ENCODE measurements at regions not wholly inside any gene's neighbourhood (a gene's known extent, or its start where the extent isn't known, plus 50 kb on each side); places are given as distances from the start of the nearest gene placed in this dataset.
"Not testable (repeated sequence)": the region's sequence is repeated elsewhere in the genome, so short reads cannot be mapped to it uniquely, and the experiment has no call there.

GRCh38 chr16:35793601-35794000 lies 2334.2 kb downstream of the TP53TG3F start:
- DNase-seq (ENCODE audit: low spot score) (no peak), ATAC-seq (ENCODE audit: insufficient number of reproducible peaks, low FRiP score, low read depth) (no peak)
- Histone ChIP-seq H3K4me1 (ENCODE audit: control insufficient read depth in 1 of 2, low read depth in 2 of 2) (no peaks in the 10 kb centered on the region), H3K36me3 (no peaks in the 10 kb centered on the region), H3K4me3 (no peak overlapping the region), H3K27ac (no peak overlapping the region), H3K9me3 (no peaks in the 10 kb centered on the region), H3K27me3 (replicated peaks; ENCODE audit: insufficient read depth) (no peaks in the 10 kb centered on the region)
- no peak for TF ChIP-seq CTCF (IDR thresholded peaks at IDR 0.05)

GRCh38 chr16:35794896-35795295 lies 2335.5 kb downstream of the TP53TG3F start:
- no peak overlapping the region for H3K4me3 ChIP-seq
- no peaks in the 10 kb centered on the region for H3K9me3 ChIP-seq
- H3K27ac ChIP-seq: no peak overlapping the region
- H3K4me1 ChIP-seq (ENCODE audit: control insufficient read depth in 1 of 2, low read depth in 2 of 2): no peaks in the 10 kb centered on the region
- H3K36me3 ChIP-seq: no peaks in the 10 kb centered on the region
- no peaks in the 10 kb centered on the region for H3K27me3 ChIP-seq (replicated peaks; ENCODE audit: insufficient read depth)
- DNase-seq (ENCODE audit: low spot score) (no peak), ATAC-seq (ENCODE audit: insufficient number of reproducible peaks, low FRiP score, low read depth) (no peak)
- no peak for TF ChIP-seq CTCF (IDR thresholded peaks at IDR 0.05)

- ATAC-seq (ENCODE audit: insufficient number of reproducible peaks, low FRiP score, low read depth): no peak
Measured at GRCh38 chr16:35795361-35796029, 2336.1 kb downstream of the TP53TG3F start.

GRCh38 chr16:35797811-35798210 lies 2338.4 kb downstream of the TP53TG3F start:
- Histone ChIP-seq H3K27me3 (replicated peaks; ENCODE audit: insufficient read depth) (no peaks in the 10 kb centered on the region), H3K9me3 (no peaks in the 10 kb centered on the region), H3K36me3 (no peaks in the 10 kb centered on the region), H3K4me3 (no peak overlapping the region), H3K4me1 (ENCODE audit: control insufficient read depth in 1 of 2, low read depth in 2 of 2) (no peaks in the 10 kb centered on the region), H3K27ac (no peak overlapping the region)
- no peak for DNase-seq (ENCODE audit: low spot score)
- TF ChIP-seq CTCF (IDR thresholded peaks at IDR 0.05): no peak
- ATAC-seq (ENCODE audit: insufficient number of reproducible peaks, low FRiP score, low read depth): no peak

More at GRCh38 chr16:35795361-35796029, 2336.1 kb downstream of the TP53TG3F start:
- Histone ChIP-seq H3K27ac (no peak overlapping the region), H3K4me1 (ENCODE audit: control insufficient read depth in 1 of 2, low read depth in 2 of 2) (no peaks in the 10 kb centered on the region), H3K4me3 (no peak overlapping the region), H3K27me3 (replicated peaks; ENCODE audit: insufficient read depth) (no peaks in the 10 kb centered on the region), H3K9me3 (no peaks in the 10 kb centered on the region), H3K36me3 (no peaks in the 10 kb centered on the region)
- no peak for TF ChIP-seq CTCF (IDR thresholded peaks at IDR 0.05)
- no peak for DNase-seq (ENCODE audit: low spot score)

GRCh38 chr16:35798885-35799426 lies 2339.5 kb downstream of the TP53TG3F start:
- Histone ChIP-seq H3K4me1 (ENCODE audit: control insufficient read depth in 1 of 2, low read depth in 2 of 2) (no peaks in the 10 kb centered on the region), H3K36me3 (no peaks in the 10 kb centered on the region), H3K27ac (no peak overlapping the region), H3K4me3 (no peak overlapping the region), H3K27me3 (replicated peaks; ENCODE audit: insufficient read depth) (no peaks in the 10 kb centered on the region), H3K9me3 (no peaks in the 10 kb centered on the region)
- no peak for ATAC-seq (ENCODE audit: insufficient number of reproducible peaks, low FRiP score, low read depth)
- no peak for DNase-seq (ENCODE audit: low spot score)
- no peak for TF ChIP-seq CTCF (IDR thresholded peaks at IDR 0.05)

- not testable (repeated sequence) for H3K4me3 ChIP-seq; H3K36me3 ChIP-seq; DNase-seq (ENCODE audit: low spot score); H3K4me1 ChIP-seq (ENCODE audit: control insufficient read depth in 1 of 2, low read depth in 2 of 2); H3K9me3 ChIP-seq; H3K27ac ChIP-seq; ATAC-seq (ENCODE audit: insufficient number of reproducible peaks, low FRiP score, low read depth); H3K27me3 ChIP-seq (replicated peaks; ENCODE audit: insufficient read depth)
Measured at GRCh38 chr16:35804465-35804864, 2345.1 kb downstream of the TP53TG3F start.

Measured in thoracic aorta (tissue), 2 donors.